ENCODE measurements at regions not wholly inside any gene's neighbourhood (a gene's known extent, or its start where the extent isn't known, plus 50 kb on each side); places are given as distances from the start of the nearest gene placed in this dataset.

DNA sequence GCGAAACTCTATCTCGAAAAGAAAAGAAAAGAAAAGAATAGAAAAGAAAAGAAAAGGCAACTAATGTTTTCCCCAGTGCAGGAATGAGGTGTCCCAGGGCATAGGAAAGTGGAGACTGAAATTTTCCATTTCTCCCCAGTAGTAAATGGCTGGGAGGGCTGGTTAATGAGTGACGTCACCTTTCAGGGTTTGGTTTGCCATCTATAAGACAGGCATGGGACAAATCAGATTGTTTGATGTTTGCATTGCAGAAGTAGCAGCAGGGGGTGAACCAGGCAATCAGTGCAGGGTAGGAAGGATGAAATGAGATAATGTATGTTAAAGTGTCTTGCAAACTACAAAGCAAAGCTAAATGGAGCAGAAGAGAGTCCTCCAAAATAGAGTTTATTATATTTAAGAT, 533.4 kb downstream of the PKHD1 start:
- Histone ChIP-seq H3K4me3 (ENCODE audit: low read depth in 1 of 3, low read length in 3 of 3) (no peak overlapping the region), H3K36me3 (ENCODE audit: control insufficient read depth in 3 of 3, insufficient read depth in 2 of 3, low read depth in 1 of 3, low read length in 3 of 3) (no peaks in the 10 kb centered on the region), H3K27ac (ENCODE audit: low read depth in 1 of 3, low read length in 2 of 3) (no peak overlapping the region), H3K27me3 (ENCODE audit: control insufficient read depth in 3 of 3, insufficient read depth in 3 of 3, low read length in 3 of 3) (no peaks in the 10 kb centered on the region), H3K4me1 (ENCODE audit: control insufficient read depth in 3 of 3, insufficient read depth in 2 of 3, low read depth in 1 of 3, low read length in 2 of 3) (no peaks in the 10 kb centered on the region), H3K9me3 (ENCODE audit: control insufficient read depth in 2 of 2, insufficient read depth in 1 of 2, low read depth in 1 of 2, low read length in 1 of 2) (no peaks in the 10 kb centered on the region)
- no peak for DNase-seq
- FAIRE-seq: no peak
- 67 to 70% (median 69%) methylated on average over 3 of the region's 3 CpGs for WGBS, 3 donors

DNA sequence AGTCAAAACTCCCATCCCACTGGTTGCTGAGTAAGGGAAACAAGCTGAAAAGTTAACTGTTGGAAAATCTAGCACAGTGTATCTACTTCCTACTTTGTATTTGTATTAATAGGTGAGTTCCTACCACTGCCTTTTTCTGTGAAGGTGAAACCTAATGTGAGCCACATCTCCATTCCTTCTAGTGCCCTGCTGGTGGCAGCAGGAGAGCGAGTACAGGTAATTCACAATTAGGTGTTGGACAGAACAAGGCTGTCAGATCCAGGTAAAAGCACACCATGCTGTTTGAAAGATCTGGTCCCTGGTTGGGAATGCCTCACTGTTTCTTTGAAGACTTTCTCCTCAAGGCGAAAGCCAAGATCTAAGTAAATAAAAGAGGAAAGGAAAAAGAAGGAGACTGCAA, 528.4 kb downstream of the PKHD1 start:
- no peak overlapping the region for H3K27ac ChIP-seq (ENCODE audit: low read depth in 1 of 3, low read length in 2 of 3)
- no peaks in the 10 kb centered on the region for H3K36me3 ChIP-seq (ENCODE audit: control insufficient read depth in 3 of 3, insufficient read depth in 2 of 3, low read depth in 1 of 3, low read length in 3 of 3)
- no peaks in the 10 kb centered on the region for H3K4me1 ChIP-seq (ENCODE audit: control insufficient read depth in 3 of 3, insufficient read depth in 2 of 3, low read depth in 1 of 3, low read length in 2 of 3)
- no peaks in the 10 kb centered on the region for H3K27me3 ChIP-seq (ENCODE audit: control insufficient read depth in 3 of 3, insufficient read depth in 3 of 3, low read length in 3 of 3)
- 54 to 71% (median 66%) methylated on average over 2 of the region's 2 CpGs for WGBS, 3 donors
- DNase-seq: peak; percentile 2 to 28
- no peak for FAIRE-seq
- H3K9me3 ChIP-seq (ENCODE audit: control insufficient read depth in 2 of 2, insufficient read depth in 1 of 2, low read depth in 1 of 2, low read length in 1 of 2): no peaks in the 10 kb centered on the region
- no peak overlapping the region for H3K4me3 ChIP-seq (ENCODE audit: low read depth in 1 of 3, low read length in 3 of 3)

- DNase-seq (no peak), FAIRE-seq (no peak)
- H3K4me1 ChIP-seq (ENCODE audit: control insufficient read depth in 3 of 3, insufficient read depth in 2 of 3, low read depth in 1 of 3, low read length in 2 of 3): no peaks in the 10 kb centered on the region
- H3K36me3 ChIP-seq (ENCODE audit: control insufficient read depth in 3 of 3, insufficient read depth in 2 of 3, low read depth in 1 of 3, low read length in 3 of 3): no peaks in the 10 kb centered on the region
- no peak overlapping the region for H3K4me3 ChIP-seq (ENCODE audit: low read depth in 1 of 3, low read length in 3 of 3)
- no peaks in the 10 kb centered on the region for H3K9me3 ChIP-seq (ENCODE audit: control insufficient read depth in 2 of 2, insufficient read depth in 1 of 2, low read depth in 1 of 2, low read length in 1 of 2)
- H3K27ac ChIP-seq (ENCODE audit: low read depth in 1 of 3, low read length in 2 of 3): no peak overlapping the region
- H3K27me3 ChIP-seq (ENCODE audit: control insufficient read depth in 3 of 3, insufficient read depth in 3 of 3, low read length in 3 of 3): no peaks in the 10 kb centered on the region
- 30 to 47% (median 40%) methylated on average over 1 of the region's 1 CpG for WGBS, 3 donors
Observed at GRCh38 chr6:51562198-51562597, 525.2 kb downstream of the PKHD1 start.

Data from small intestine (tissue), 7 donors.